OCI-LY7 (cell line): ENCODE measurements at regions not wholly inside any gene's neighbourhood (a gene's known extent, or its start where the extent isn't known, plus 50 kb on each side); places are given as distances from the start of the nearest gene placed in this dataset.

Experiments
- EZH2phosphoT487 ChIP-seq: fragments of 200-600 bp; sonication (generic); IDR thresholded peaks from 2 replicates; pipeline ENCODE4 v1.6.1; 2018; ENCODE audit warnings: low read depth, borderline replicate concordance, mild to moderate bottlenecking, mixed run types, antibody characterized with exemption, low read length, moderate library complexity, mixed read lengths
- TF ChIP-seq, protein P1 (sequence below): fragments of 200-600 bp; sonication (generic); conservative IDR thresholded peaks from 2 replicates; pipeline ENCODE4 v1.5.1; 2014; ENCODE audit warnings: mild to moderate bottlenecking, antibody characterized with exemption, low read length, moderate library complexity, mixed read lengths

DNA sequence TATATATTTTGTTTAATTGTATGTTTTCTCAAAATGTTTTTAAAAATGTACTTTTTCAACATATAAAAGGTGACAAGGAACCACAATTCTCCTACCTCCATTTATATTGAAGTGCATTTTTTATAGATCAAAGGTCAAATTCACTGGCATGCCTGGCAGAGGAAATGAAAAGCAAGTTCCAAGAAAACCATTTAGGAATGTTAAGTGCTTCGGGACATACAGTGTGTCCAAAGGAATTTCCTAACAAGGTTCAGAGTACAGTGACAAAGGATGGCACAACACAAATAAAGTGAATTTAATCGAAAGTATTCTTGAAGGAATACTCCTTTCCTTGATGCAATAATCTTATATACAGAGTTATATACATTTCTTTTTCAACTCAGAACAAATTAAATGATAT lies 242.3 kb downstream of the CCER1 start:
- TF ChIP-seq, protein P1, sequence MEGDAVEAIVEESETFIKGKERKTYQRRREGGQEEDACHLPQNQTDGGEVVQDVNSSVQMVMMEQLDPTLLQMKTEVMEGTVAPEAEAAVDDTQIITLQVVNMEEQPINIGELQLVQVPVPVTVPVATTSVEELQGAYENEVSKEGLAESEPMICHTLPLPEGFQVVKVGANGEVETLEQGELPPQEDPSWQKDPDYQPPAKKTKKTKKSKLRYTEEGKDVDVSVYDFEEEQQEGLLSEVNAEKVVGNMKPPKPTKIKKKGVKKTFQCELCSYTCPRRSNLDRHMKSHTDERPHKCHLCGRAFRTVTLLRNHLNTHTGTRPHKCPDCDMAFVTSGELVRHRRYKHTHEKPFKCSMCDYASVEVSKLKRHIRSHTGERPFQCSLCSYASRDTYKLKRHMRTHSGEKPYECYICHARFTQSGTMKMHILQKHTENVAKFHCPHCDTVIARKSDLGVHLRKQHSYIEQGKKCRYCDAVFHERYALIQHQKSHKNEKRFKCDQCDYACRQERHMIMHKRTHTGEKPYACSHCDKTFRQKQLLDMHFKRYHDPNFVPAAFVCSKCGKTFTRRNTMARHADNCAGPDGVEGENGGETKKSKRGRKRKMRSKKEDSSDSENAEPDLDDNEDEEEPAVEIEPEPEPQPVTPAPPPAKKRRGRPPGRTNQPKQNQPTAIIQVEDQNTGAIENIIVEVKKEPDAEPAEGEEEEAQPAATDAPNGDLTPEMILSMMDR = no peak
- TF ChIP-seq EZH2phosphoT487 = no peak
